Glomerular visceral epithelial cell (primary cell): ENCODE measurements at regions not wholly inside any gene's neighbourhood (a gene's known extent, or its start where the extent isn't known, plus 50 kb on each side); places are given as distances from the start of the nearest gene placed in this dataset.

Experiments
- DNase-seq: peaks from one replicate; pipeline ENCODE4 v3.0.0-alpha.2; 2016; ENCODE audit errors: extremely low spot score

GRCh38 chr11:134746609-134747008 is 334.6 kb upstream of the B3GAT1 start:
- DNase-seq, result no peak

GRCh38 chr11:134745456-134745855 is 333.4 kb upstream of the B3GAT1 start:
- DNase-seq, result no peak

- no peak for DNase-seq
These were observed 331.8 kb upstream of the B3GAT1 start for GRCh38 chr11:134743820-134744195.

- DNase-seq, result no peak
These were observed 331.1 kb upstream of the B3GAT1 start for GRCh38 chr11:134742956-134743819.

GRCh38 chr11:134742224-134742612 is 330.2 kb upstream of the B3GAT1 start:
- no peak for DNase-seq

GRCh38 chr11:134741453-134742223 is 329.6 kb upstream of the B3GAT1 start:
- no peak for DNase-seq

- no peak for DNase-seq
These were observed 328.7 kb upstream of the B3GAT1 start for GRCh38 chr11:134740590-134741261.

GRCh38 chr11:134739136-134739535 is 327.1 kb upstream of the B3GAT1 start:
- no peak for DNase-seq

- DNase-seq, result no peak
These were observed 326.5 kb upstream of the B3GAT1 start for GRCh38 chr11:134738581-134738980.

GRCh38 chr11:134737563-134738510 is 325.8 kb upstream of the B3GAT1 start:
- no peak for DNase-seq

GRCh38 chr11:134736251-134736947 is 324.4 kb upstream of the B3GAT1 start:
- no peak for DNase-seq

GRCh38 chr11:134734894-134735293 is 322.9 kb upstream of the B3GAT1 start:
- DNase-seq, result no peak

GRCh38 chr11:134734141-134734845 is 322.3 kb upstream of the B3GAT1 start:
- no peak for DNase-seq

- DNase-seq, result no peak
These were observed 321.6 kb upstream of the B3GAT1 start for GRCh38 chr11:134733646-134734045.

GRCh38 chr11:134731213-134731961 is 319.3 kb upstream of the B3GAT1 start:
- DNase-seq, result no peak

- DNase-seq, result no peak
These were observed 318.6 kb upstream of the B3GAT1 start for GRCh38 chr11:134730561-134731212.

GRCh38 chr11:134730101-134730500 is 318.1 kb upstream of the B3GAT1 start:
- DNase-seq, result no peak

- DNase-seq, result no peak
These were observed 316.1 kb upstream of the B3GAT1 start for GRCh38 chr11:134728186-134728585.

- no peak for DNase-seq
These were observed 315.6 kb upstream of the B3GAT1 start for GRCh38 chr11:134727636-134728035.
